Natural killer cell treated with Interleukin-12 subunit alpha and Interleukin-12 subunit beta and Interleukin-15 and Interleukin-18, amount 100 ng/mL, for 72 hours (primary cell): ENCODE measurements at regions not wholly inside any gene's neighbourhood (a gene's known extent, or its start where the extent isn't known, plus 50 kb on each side); places are given as distances from the start of the nearest gene placed in this dataset.
"Not testable (repeated sequence)": the region's sequence is repeated elsewhere in the genome, so short reads cannot be mapped to it uniquely, and the experiment has no call there.

Experiments used
- ATAC-seq, 2 donors: fragments of 150-1000 bp; cut with Tn5 transposase in 1 of 2; sonication (Bioruptor Pico), chemical (Tn5 transposase) in 1 of 2; 2 replicates each; pipeline ENCODE4 v1.10.0; 2021
- DNase-seq: peaks from one replicate; pipeline ENCODE4 v3.0.0; 2022; ENCODE audit warnings: low spot score
- H3K27ac Mint-ChIP-seq, 2 donors: 1 replicate in 1 of 2; 2 replicates in 1 of 2; pipeline ENCODE4 v1.8.0; 2022; ENCODE audit warnings: mixed read lengths in 2 of 2, mild to moderate bottlenecking in 1 of 2, moderate library complexity in 1 of 2
- H3K27me3 Mint-ChIP-seq, 2 donors: 1 replicate in 1 of 2; 2 replicates in 1 of 2; pipeline ENCODE4 v1.8.0; 2022; ENCODE audit warnings: mixed read lengths in 2 of 2
- H3K36me3 Mint-ChIP-seq: one replicate; pipeline ENCODE4 v1.8.0; 2022; ENCODE audit warnings: mixed read lengths
- H3K4me1 Mint-ChIP-seq, 2 donors: 1 replicate in 1 of 2; 2 replicates in 1 of 2; pipeline ENCODE4 v1.8.0; 2022; ENCODE audit warnings: low read depth in 2 of 2, mixed read lengths in 2 of 2, mild to moderate bottlenecking in 1 of 2
- H3K4me3 Mint-ChIP-seq: one replicate; pipeline ENCODE4 v1.8.0; 2022; ENCODE audit warnings: mixed read lengths
- H3K9me3 Mint-ChIP-seq: 2 replicates; pipeline ENCODE4 v1.8.0; 2022; ENCODE audit warnings: mixed read lengths

DNA sequence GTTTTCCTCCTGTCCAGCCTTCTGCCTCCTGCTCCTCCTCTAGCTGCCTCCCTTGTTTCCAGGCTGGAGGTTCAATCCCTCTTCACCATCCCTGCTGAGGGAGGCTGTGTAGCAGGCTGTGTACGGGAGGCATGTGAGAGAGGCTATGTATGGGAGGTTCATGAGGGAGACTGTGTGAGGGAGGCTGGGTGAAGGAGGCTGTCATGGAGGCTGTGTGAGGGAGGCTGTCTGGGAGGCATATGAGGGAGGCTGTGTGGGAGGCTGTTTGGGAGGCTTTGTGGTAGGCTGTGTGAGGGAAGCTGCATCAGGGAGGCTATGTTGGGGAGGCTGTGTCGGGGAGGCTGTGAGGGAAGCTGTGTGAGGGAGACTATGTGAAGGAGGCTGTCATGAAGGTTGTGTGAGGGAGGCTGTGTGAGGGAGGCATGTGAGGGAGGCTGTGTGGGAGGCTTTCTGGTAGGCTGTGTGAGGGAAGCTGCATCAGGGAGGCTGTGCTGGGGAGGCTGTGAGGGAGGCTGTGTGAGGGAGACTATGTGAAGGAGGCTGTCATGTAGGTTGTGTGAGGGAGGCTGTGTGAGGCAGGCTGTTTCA is 123.7 kb upstream of the RNF32 start:
- DNase-seq (no peak), ATAC-seq (peak; percentile 13 to 45)
- Mint-ChIP-seq H3K4me3 (no peak overlapping the region), H3K9me3 (peaks cover 2% of the 10 kb centered on the region), H3K27ac (no peak overlapping the region), H3K4me1 (no peaks in the 10 kb centered on the region), H3K36me3 (no peaks in the 10 kb centered on the region), H3K27me3 (peaks cover 3 to 28% of the 10 kb centered on the region in 2 donors)

GRCh38 chr7:156515911-156516790 is 124.4 kb upstream of the RNF32 start:
- Mint-ChIP-seq H3K27me3 (peaks cover 3 to 30% of the 10 kb centered on the region in 2 donors), H3K9me3 (peaks cover 4% of the 10 kb centered on the region), H3K36me3 (peaks cover 4% of the 10 kb centered on the region), H3K4me3 (no peak overlapping the region), H3K4me1 (no peaks in the 10 kb centered on the region), H3K27ac (no peak overlapping the region)
- ATAC-seq (no peak), DNase-seq (no peak)

DNA sequence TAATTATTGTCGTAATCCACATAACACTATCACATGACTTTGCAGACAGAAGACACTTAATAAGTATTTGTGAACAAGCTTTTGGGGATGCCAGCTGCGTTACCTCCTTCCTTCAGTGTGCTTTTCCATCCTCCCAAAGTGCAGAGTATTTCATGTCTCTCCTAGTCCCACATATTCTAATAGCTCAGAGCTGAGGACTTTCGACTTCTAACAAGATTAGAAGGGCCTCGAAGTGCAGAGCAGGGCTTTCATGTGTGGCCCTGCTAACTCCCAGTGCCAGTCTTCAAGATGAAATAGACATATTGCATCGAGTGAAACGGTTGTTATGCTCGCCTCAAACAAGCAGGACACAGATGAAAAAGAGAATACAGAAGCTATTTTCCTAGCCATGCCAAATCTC is 125.7 kb upstream of the RNF32 start:
- Mint-ChIP-seq H3K4me1 (no peaks in the 10 kb centered on the region), H3K27me3 (peaks cover 3 to 38% of the 10 kb centered on the region in 2 donors)
- no peak for DNase-seq

DNA sequence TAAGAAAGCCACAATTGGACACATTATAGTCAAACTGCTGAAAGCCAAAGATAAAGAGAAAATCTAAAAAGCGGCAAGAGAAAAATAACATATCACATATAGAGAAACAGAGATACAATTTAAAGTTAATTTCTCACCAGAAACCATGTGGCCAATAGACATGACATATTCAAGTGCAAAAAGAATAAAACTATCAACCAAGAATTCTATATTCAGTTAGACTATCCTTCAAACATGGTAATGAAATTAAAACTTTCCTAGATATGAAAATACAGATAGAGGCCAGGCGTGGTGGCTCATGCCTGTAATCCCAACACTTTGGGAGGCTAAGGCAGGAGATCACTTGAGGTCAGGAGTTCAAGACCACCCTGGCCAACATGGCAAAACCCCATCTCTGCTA is 129.1 kb upstream of the RNF32 start:
- Mint-ChIP-seq H3K27me3 (peaks cover 2 to 51% of the 10 kb centered on the region in 2 donors), H3K4me3 (no peak overlapping the region), H3K36me3 (peaks cover 14% of the 10 kb centered on the region), H3K4me1 (no peaks in the 10 kb centered on the region), H3K27ac (no peak overlapping the region), H3K9me3 (peaks cover 10% of the 10 kb centered on the region)
- no peak for ATAC-seq
- no peak for DNase-seq

More for the DNA sequence above, 125.7 kb upstream of the RNF32 start:
- Mint-ChIP-seq H3K27ac (no peak overlapping the region), H3K36me3 (peaks cover 14% of the 10 kb centered on the region), H3K9me3 (peaks cover 7% of the 10 kb centered on the region), H3K4me3 (no peak overlapping the region)
- no peak for ATAC-seq

- Mint-ChIP-seq H3K4me3 (no peak overlapping the region), H3K9me3 (peaks cover 10% of the 10 kb centered on the region), H3K27me3 (peaks cover 2 to 51% of the 10 kb centered on the region in 2 donors), H3K27ac (no peak overlapping the region), H3K4me1 (no peaks in the 10 kb centered on the region), H3K36me3 (peaks cover 14% of the 10 kb centered on the region)
- no peak for ATAC-seq
- DNase-seq: no peak
Measured at GRCh38 chr7:156510966-156511365, 129.6 kb upstream of the RNF32 start.

- no peak for DNase-seq
- peaks cover 10% of the 10 kb centered on the region for H3K9me3 Mint-ChIP-seq
- ATAC-seq: no peak
- peaks cover 2 to 45% of the 10 kb centered on the region in 2 donors for H3K27me3 Mint-ChIP-seq
- no peaks in the 10 kb centered on the region for H3K4me1 Mint-ChIP-seq
- no peak overlapping the region for H3K27ac Mint-ChIP-seq
- H3K36me3 Mint-ChIP-seq: peaks cover 14% of the 10 kb centered on the region
- no peak overlapping the region for H3K4me3 Mint-ChIP-seq
Measured at GRCh38 chr7:156509216-156509615, 131.4 kb upstream of the RNF32 start.

- no peak for DNase-seq
- Mint-ChIP-seq H3K4me1 (no peaks in the 10 kb centered on the region), H3K27me3 (peaks cover 2 to 26% of the 10 kb centered on the region in 2 donors), H3K36me3 (peaks cover 8% of the 10 kb centered on the region), H3K4me3 (no peak overlapping the region), H3K9me3 (peaks cover 5% of the 10 kb centered on the region), H3K27ac (no peak overlapping the region)
- no peak for ATAC-seq
Measured at GRCh38 chr7:156505876-156506275, 134.7 kb upstream of the RNF32 start.

DNA sequence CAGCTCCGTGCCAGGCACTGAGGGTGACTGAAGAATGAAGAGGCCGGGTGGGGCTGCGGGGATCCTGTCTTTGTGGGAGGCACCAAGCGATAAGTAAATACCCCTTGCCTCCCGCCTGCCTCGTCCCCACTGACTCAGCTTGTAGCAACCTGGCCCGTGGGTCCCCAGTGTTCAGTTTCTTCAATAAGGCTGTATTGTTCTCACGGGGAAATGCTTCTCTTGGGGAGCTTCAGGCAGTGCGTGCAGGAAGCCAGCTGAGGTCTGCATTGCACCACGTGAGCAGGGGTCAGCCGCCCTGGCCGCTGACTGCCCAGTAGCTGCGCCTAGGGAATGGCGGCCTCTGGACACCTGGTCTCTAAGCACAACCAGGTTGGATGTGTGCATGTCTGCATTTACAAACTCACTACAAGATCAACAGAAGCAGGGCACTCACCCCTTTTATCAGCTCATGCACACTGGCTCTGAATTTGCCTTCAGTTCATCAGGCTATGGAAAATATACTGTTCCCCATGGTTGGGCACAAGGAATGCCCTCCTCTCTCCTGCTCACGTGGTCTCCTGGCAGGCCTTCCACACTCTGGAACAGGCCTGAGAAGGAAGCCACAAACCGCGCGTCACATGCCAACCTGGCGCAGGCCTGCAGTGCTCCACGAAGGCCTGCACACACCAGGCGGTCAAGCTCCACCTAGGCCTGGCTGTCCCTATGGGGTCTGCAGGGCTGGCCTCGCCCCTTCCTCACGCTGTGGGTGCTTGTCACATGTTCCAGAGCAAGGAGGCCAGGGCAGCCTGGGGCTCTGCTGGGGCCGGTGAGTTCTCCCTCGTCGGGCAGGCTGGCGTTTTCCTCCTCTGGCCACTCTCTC is 135.7 kb upstream of the RNF32 start:
- Mint-ChIP-seq H3K9me3 (peaks cover 4% of the 10 kb centered on the region), H3K27me3 (peaks cover 2 to 20% of the 10 kb centered on the region in 2 donors), H3K4me3 (no peak overlapping the region), H3K4me1 (no peaks in the 10 kb centered on the region), H3K27ac (no peak overlapping the region), H3K36me3 (no peaks in the 10 kb centered on the region)
- no peak for DNase-seq
- peak in 1 of 2 donors; percentile 20 for ATAC-seq

DNA sequence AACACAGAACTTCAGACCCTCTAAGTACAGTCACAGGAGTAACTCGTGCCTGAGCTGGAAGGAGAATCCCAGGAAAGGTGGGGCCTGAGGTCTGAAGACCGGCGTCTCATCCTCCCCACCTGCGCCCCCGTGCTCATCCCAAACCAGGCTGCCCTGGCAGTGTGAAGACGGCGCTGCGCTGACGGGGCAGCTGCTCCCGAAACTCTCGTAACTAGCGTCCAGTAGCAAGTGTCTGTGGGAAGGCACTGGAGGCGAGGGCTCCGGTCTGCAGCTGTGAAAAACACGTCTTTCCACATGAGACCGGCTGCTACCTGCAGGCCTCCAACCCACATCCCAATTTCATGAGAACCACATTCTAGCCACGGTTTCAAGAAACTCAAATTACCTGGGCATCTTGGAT is 136.6 kb upstream of the RNF32 start:
- H3K9me3 Mint-ChIP-seq: no peaks in the 10 kb centered on the region
- H3K27me3 Mint-ChIP-seq: peaks cover 2 to 11% of the 10 kb centered on the region in 2 donors
- ATAC-seq (no peak), DNase-seq (no peak)
- H3K36me3 Mint-ChIP-seq: no peaks in the 10 kb centered on the region
- H3K27ac Mint-ChIP-seq: no peak overlapping the region
- H3K4me1 Mint-ChIP-seq: no peaks in the 10 kb centered on the region
- H3K4me3 Mint-ChIP-seq: no peak overlapping the region

DNA sequence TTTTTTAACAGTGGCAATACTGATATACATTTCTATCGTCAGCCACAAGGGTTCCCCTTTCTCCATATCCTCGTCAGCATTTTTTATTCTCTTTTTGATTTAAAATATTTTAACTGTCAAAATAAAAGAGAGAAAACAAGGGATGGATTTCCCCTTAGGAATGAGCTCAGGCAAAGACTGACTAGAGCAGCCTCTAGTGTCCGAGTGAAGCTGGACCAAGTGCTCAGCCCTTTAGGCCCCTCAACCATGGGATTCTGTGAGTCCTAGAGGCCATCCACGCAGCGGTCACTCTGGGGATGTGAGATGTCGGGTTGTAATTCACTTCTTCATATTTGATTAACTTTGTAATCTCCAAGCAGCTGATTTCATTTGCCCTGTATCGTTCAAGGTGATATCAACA is 137.4 kb upstream of the RNF32 start:
- DNase-seq (no peak), ATAC-seq (no peak)
- no peaks in the 10 kb centered on the region for H3K36me3 Mint-ChIP-seq
- H3K27ac Mint-ChIP-seq: no peak overlapping the region
- no peak overlapping the region for H3K4me3 Mint-ChIP-seq
- peaks cover 2 to 3% of the 10 kb centered on the region in 2 donors for H3K27me3 Mint-ChIP-seq
- H3K9me3 Mint-ChIP-seq: no peaks in the 10 kb centered on the region
- H3K4me1 Mint-ChIP-seq: no peaks in the 10 kb centered on the region

- not testable (repeated sequence) for DNase-seq, ATAC-seq, H3K36me3 Mint-ChIP-seq, H3K27me3 Mint-ChIP-seq, H3K9me3 Mint-ChIP-seq, H3K27ac Mint-ChIP-seq, H3K4me1 Mint-ChIP-seq, H3K4me3 Mint-ChIP-seq
Measured at GRCh38 chr7:156501815-156502214, 138.8 kb upstream of the RNF32 start.

GRCh38 chr7:156499247-156499881 is 141.2 kb upstream of the RNF32 start:
- H3K27ac Mint-ChIP-seq: no peak overlapping the region
- H3K9me3 Mint-ChIP-seq: no peaks in the 10 kb centered on the region
- no peaks in the 10 kb centered on the region for H3K4me1 Mint-ChIP-seq
- no peaks in the 10 kb centered on the region for H3K36me3 Mint-ChIP-seq
- no peak overlapping the region for H3K4me3 Mint-ChIP-seq
- no peaks in the 10 kb centered on the region for H3K27me3 Mint-ChIP-seq
- DNase-seq (no peak), ATAC-seq (no peak)

DNA sequence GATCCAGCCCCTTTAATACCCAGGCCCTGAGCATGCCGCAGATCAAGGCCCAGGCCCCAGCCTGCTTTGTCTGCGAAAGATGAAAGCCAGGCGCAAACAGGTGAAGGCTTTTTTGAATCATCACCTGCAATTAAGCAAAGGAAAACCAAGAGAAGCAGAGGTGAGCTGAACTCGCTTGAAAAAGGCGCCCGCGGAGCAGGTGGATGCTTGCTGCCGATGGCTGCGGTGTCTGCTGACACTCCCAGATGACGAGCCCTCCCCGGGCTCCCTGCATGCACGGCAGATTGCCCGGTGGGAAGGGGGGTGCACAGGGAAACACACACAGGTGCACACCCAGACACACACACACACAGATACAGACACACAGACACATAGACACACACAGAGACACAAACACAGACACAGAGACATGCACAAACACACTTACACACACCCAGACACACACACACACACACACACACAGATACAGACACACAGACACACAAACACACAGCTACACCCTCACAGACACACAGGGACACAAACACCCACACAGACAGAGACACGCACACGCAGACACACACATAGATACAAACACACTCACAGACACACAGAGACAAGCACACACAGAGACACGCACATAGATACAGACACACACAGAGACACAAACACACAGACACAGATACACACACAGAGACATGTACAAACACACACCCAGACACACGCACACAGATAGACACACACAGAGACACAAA is 142.6 kb upstream of the RNF32 start:
- DNase-seq (no peak), ATAC-seq (peak in 1 of 2 donors; percentile 36)
- Mint-ChIP-seq H3K4me3 (no peak overlapping the region), H3K36me3 (no peaks in the 10 kb centered on the region), H3K9me3 (no peaks in the 10 kb centered on the region), H3K27ac (no peak overlapping the region), H3K27me3 (peaks cover 0 to 2% of the 10 kb centered on the region in 2 donors), H3K4me1 (no peaks in the 10 kb centered on the region)
